Embryonic facial prominence (tissue), 1 donor: ENCODE measurements at regions not wholly inside any gene's neighbourhood (a gene's known extent, or its start where the extent isn't known, plus 50 kb on each side); places are given as distances from the start of the nearest gene placed in this dataset.

ENCODE experiments used
- DNase-seq: peaks from one replicate; pipeline ENCODE4 v3.0.0-alpha.2; 2016; ENCODE audit errors: extremely low spot score

- DNase-seq = no peak
Measured at GRCh38 chr12:123077298-123078119, 73.4 kb downstream of the PITPNM2 start.

- DNase-seq = no peak
Measured at GRCh38 chr12:123076604-123077297, 74.1 kb downstream of the PITPNM2 start.

- peak; percentile 25 for DNase-seq
Measured at GRCh38 chr12:123075646-123076171, 75.2 kb downstream of the PITPNM2 start.

GRCh38 chr12:123075087-123075645, 75.7 kb downstream of the PITPNM2 start:
- DNase-seq = no peak

GRCh38 chr12:123073962-123074801, 76.7 kb downstream of the PITPNM2 start:
- no peak for DNase-seq

GRCh38 chr12:123073292-123073691, 77.6 kb downstream of the PITPNM2 start:
- DNase-seq = no peak

- no peak for DNase-seq
Measured at GRCh38 chr12:123071857-123072256, 79.0 kb downstream of the PITPNM2 start.

GRCh38 chr12:123071099-123071800, 79.6 kb downstream of the PITPNM2 start:
- no peak for DNase-seq

GRCh38 chr12:123070267-123071081, 80.4 kb downstream of the PITPNM2 start:
- no peak for DNase-seq

- DNase-seq = no peak
Measured at GRCh38 chr12:123069436-123070266, 81.2 kb downstream of the PITPNM2 start.

- DNase-seq = no peak
Measured at GRCh38 chr12:123067654-123068053, 83.2 kb downstream of the PITPNM2 start.

- DNase-seq = no peak
Measured at GRCh38 chr12:123066384-123066710, 84.5 kb downstream of the PITPNM2 start.

GRCh38 chr12:123065676-123066383, 85.1 kb downstream of the PITPNM2 start:
- DNase-seq = no peak

GRCh38 chr12:123064885-123065619, 84.6 kb downstream of the ARL6IP4 start:
- no peak for DNase-seq

GRCh38 chr12:123064366-123064765, 83.9 kb downstream of the ARL6IP4 start:
- DNase-seq = no peak

- no peak for DNase-seq
Measured at GRCh38 chr12:123063535-123063934, 83.1 kb downstream of the ARL6IP4 start.

GRCh38 chr12:123062681-123063486, 82.4 kb downstream of the ARL6IP4 start:
- no peak for DNase-seq
